ENCODE measurements at regions not wholly inside any gene's neighbourhood (a gene's known extent, or its start where the extent isn't known, plus 50 kb on each side); places are given as distances from the start of the nearest gene placed in this dataset.

GRCh38 chr13:111486331-111486730, 165.9 kb downstream of the TEX29 start:
- DNase-seq, result no peak
- no peaks in the 10 kb centered on the region for H3K4me1 ChIP-seq (ENCODE audit: control insufficient read depth, insufficient read depth, low read length)
- peaks cover 4% of the 10 kb centered on the region for H3K9me3 ChIP-seq (ENCODE audit: control insufficient read depth, low read depth, low read length)
- H3K36me3 ChIP-seq (ENCODE audit: control insufficient read depth, insufficient read depth, low read length), result no peaks in the 10 kb centered on the region
- H3K4me3 ChIP-seq (ENCODE audit: low read length), result no peak overlapping the region
- H3K27ac ChIP-seq (ENCODE audit: low read length), result no peak overlapping the region
- no peaks in the 10 kb centered on the region for H3K27me3 ChIP-seq (ENCODE audit: control insufficient read depth, insufficient read depth, low read length)
- no CpG with 5 or more reads among the region's 8 CpGs for WGBS (ENCODE audit: insufficient coverage, low lambda C conversion rate)

- H3K36me3 ChIP-seq (ENCODE audit: control insufficient read depth, insufficient read depth, low read length), result no peaks in the 10 kb centered on the region
- H3K27ac ChIP-seq (ENCODE audit: low read length), result no peak overlapping the region
- H3K9me3 ChIP-seq (ENCODE audit: control insufficient read depth, low read depth, low read length), result peaks cover 4% of the 10 kb centered on the region
- no peaks in the 10 kb centered on the region for H3K27me3 ChIP-seq (ENCODE audit: control insufficient read depth, insufficient read depth, low read length)
- WGBS (ENCODE audit: insufficient coverage, low lambda C conversion rate), result no CpG with 5 or more reads among the region's 6 CpGs
- no peak for DNase-seq
- H3K4me1 ChIP-seq (ENCODE audit: control insufficient read depth, insufficient read depth, low read length), result no peaks in the 10 kb centered on the region
- no peak overlapping the region for H3K4me3 ChIP-seq (ENCODE audit: low read length)
Observed at GRCh38 chr13:111486801-111487200, 166.4 kb downstream of the TEX29 start.

- no peaks in the 10 kb centered on the region for H3K4me1 ChIP-seq (ENCODE audit: control insufficient read depth, insufficient read depth, low read length)
- WGBS (ENCODE audit: insufficient coverage, low lambda C conversion rate), result 60% methylated on average over 1 of the region's 13 CpGs
- no peak for DNase-seq
Observed at GRCh38 chr13:111488486-111489132, 168.2 kb downstream of the TEX29 start.

GRCh38 chr13:111489301-111489700, 168.9 kb downstream of the TEX29 start:
- Histone ChIP-seq H3K4me3 (ENCODE audit: low read length) (no peak overlapping the region), H3K9me3 (ENCODE audit: control insufficient read depth, low read depth, low read length) (peaks cover 4% of the 10 kb centered on the region), H3K36me3 (ENCODE audit: control insufficient read depth, insufficient read depth, low read length) (no peaks in the 10 kb centered on the region), H3K27me3 (ENCODE audit: control insufficient read depth, insufficient read depth, low read length) (no peaks in the 10 kb centered on the region), H3K4me1 (ENCODE audit: control insufficient read depth, insufficient read depth, low read length) (no peaks in the 10 kb centered on the region), H3K27ac (ENCODE audit: low read length) (no peak overlapping the region)
- DNase-seq, result no peak
- WGBS (ENCODE audit: insufficient coverage, low lambda C conversion rate), result 100% methylated on average over 1 of the region's 8 CpGs

More at GRCh38 chr13:111488486-111489132, 168.2 kb downstream of the TEX29 start:
- H3K27ac ChIP-seq (ENCODE audit: low read length), result no peak overlapping the region
- H3K36me3 ChIP-seq (ENCODE audit: control insufficient read depth, insufficient read depth, low read length), result no peaks in the 10 kb centered on the region
- peaks cover 4% of the 10 kb centered on the region for H3K9me3 ChIP-seq (ENCODE audit: control insufficient read depth, low read depth, low read length)
- H3K27me3 ChIP-seq (ENCODE audit: control insufficient read depth, insufficient read depth, low read length), result no peaks in the 10 kb centered on the region
- H3K4me3 ChIP-seq (ENCODE audit: low read length), result no peak overlapping the region

- Histone ChIP-seq H3K27me3 (ENCODE audit: control insufficient read depth, insufficient read depth, low read length) (no peaks in the 10 kb centered on the region), H3K36me3 (ENCODE audit: control insufficient read depth, insufficient read depth, low read length) (no peaks in the 10 kb centered on the region), H3K9me3 (ENCODE audit: control insufficient read depth, low read depth, low read length) (peaks cover 4% of the 10 kb centered on the region), H3K4me1 (ENCODE audit: control insufficient read depth, insufficient read depth, low read length) (no peaks in the 10 kb centered on the region), H3K4me3 (ENCODE audit: low read length) (no peak overlapping the region), H3K27ac (ENCODE audit: low read length) (no peak overlapping the region)
- no CpG with 5 or more reads among the region's 6 CpGs for WGBS (ENCODE audit: insufficient coverage, low lambda C conversion rate)
- DNase-seq, result no peak
Observed at GRCh38 chr13:111490611-111491010, 170.2 kb downstream of the TEX29 start.

- H3K27me3 ChIP-seq (ENCODE audit: control insufficient read depth, insufficient read depth, low read length), result no peaks in the 10 kb centered on the region
- no peaks in the 10 kb centered on the region for H3K36me3 ChIP-seq (ENCODE audit: control insufficient read depth, insufficient read depth, low read length)
- WGBS (ENCODE audit: insufficient coverage, low lambda C conversion rate), result 100% methylated on average over 3 of the region's 11 CpGs
- no peak overlapping the region for H3K4me3 ChIP-seq (ENCODE audit: low read length)
- H3K9me3 ChIP-seq (ENCODE audit: control insufficient read depth, low read depth, low read length), result peaks cover 4% of the 10 kb centered on the region
- no peak overlapping the region for H3K27ac ChIP-seq (ENCODE audit: low read length)
- no peak for DNase-seq
- no peaks in the 10 kb centered on the region for H3K4me1 ChIP-seq (ENCODE audit: control insufficient read depth, insufficient read depth, low read length)
Observed at GRCh38 chr13:111491021-111491420, 170.6 kb downstream of the TEX29 start.

DNA sequence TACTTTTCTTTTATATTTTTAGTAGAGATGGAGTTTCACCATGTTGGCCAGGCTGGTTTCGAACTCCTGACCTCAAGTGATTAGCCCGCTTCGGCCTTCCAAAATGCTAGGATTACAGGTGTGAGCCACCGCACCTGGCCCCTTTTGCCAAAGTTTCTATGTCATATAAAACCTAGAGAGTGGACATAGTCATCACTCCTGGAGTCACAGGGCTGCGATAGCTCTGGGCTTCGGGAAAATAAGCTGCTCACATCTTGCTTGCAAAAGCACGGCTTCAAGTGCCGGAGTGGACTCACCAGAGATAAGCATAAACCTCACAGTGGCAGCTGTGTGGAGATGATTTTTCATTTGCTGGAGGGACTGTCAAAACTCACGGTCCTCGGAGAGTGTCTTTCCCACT, 171.2 kb downstream of the TEX29 start:
- no peaks in the 10 kb centered on the region for H3K27me3 ChIP-seq (ENCODE audit: control insufficient read depth, insufficient read depth, low read length)
- no peak overlapping the region for H3K27ac ChIP-seq (ENCODE audit: low read length)
- no peak overlapping the region for H3K4me3 ChIP-seq (ENCODE audit: low read length)
- no CpG with 5 or more reads among the region's 10 CpGs for WGBS (ENCODE audit: insufficient coverage, low lambda C conversion rate)
- no peaks in the 10 kb centered on the region for H3K9me3 ChIP-seq (ENCODE audit: control insufficient read depth, low read depth, low read length)
- no peaks in the 10 kb centered on the region for H3K4me1 ChIP-seq (ENCODE audit: control insufficient read depth, insufficient read depth, low read length)
- no peaks in the 10 kb centered on the region for H3K36me3 ChIP-seq (ENCODE audit: control insufficient read depth, insufficient read depth, low read length)
- no peak for DNase-seq

- no peak for DNase-seq
- WGBS (ENCODE audit: insufficient coverage, low lambda C conversion rate), result 60% methylated on average over 1 of the region's 18 CpGs
- Histone ChIP-seq H3K9me3 (ENCODE audit: control insufficient read depth, low read depth, low read length) (no peaks in the 10 kb centered on the region), H3K4me3 (ENCODE audit: low read length) (no peak overlapping the region), H3K27me3 (ENCODE audit: control insufficient read depth, insufficient read depth, low read length) (no peaks in the 10 kb centered on the region), H3K4me1 (ENCODE audit: control insufficient read depth, insufficient read depth, low read length) (no peaks in the 10 kb centered on the region), H3K36me3 (ENCODE audit: control insufficient read depth, insufficient read depth, low read length) (no peaks in the 10 kb centered on the region), H3K27ac (ENCODE audit: low read length) (no peak overlapping the region)
Observed at GRCh38 chr13:111492341-111492950, 172.0 kb downstream of the TEX29 start.

DNA sequence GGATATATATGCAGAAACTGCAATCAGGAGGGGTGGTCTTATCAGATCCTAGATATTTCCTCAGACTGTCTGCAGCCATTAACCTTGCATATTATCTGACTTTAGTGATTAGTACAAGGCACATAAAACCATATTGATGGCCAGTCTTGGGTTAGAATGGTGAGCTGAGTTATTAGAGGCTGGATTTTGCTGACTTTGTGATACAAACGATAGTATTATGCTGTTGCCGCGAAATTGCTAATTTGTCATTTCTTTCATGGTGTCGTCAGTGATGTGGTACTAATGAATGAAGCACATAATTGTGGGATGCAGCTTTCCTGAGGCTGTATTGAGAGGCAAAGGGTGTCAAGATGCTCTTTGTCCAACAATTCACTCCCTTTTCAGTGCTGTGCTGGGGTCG, 172.5 kb downstream of the TEX29 start:
- Histone ChIP-seq H3K4me1 (ENCODE audit: control insufficient read depth, insufficient read depth, low read length) (no peaks in the 10 kb centered on the region), H3K27me3 (ENCODE audit: control insufficient read depth, insufficient read depth, low read length) (no peaks in the 10 kb centered on the region), H3K27ac (ENCODE audit: low read length) (no peak overlapping the region), H3K4me3 (ENCODE audit: low read length) (no peak overlapping the region), H3K9me3 (ENCODE audit: control insufficient read depth, low read depth, low read length) (no peaks in the 10 kb centered on the region), H3K36me3 (ENCODE audit: control insufficient read depth, insufficient read depth, low read length) (no peaks in the 10 kb centered on the region)
- no peak for DNase-seq
- no CpG with 5 or more reads among the region's 5 CpGs for WGBS (ENCODE audit: insufficient coverage, low lambda C conversion rate)

- Histone ChIP-seq H3K9me3 (ENCODE audit: control insufficient read depth, low read depth, low read length) (no peaks in the 10 kb centered on the region), H3K36me3 (ENCODE audit: control insufficient read depth, insufficient read depth, low read length) (no peaks in the 10 kb centered on the region), H3K27me3 (ENCODE audit: control insufficient read depth, insufficient read depth, low read length) (no peaks in the 10 kb centered on the region), H3K4me1 (ENCODE audit: control insufficient read depth, insufficient read depth, low read length) (no peaks in the 10 kb centered on the region), H3K4me3 (ENCODE audit: low read length) (no peak overlapping the region), H3K27ac (ENCODE audit: low read length) (no peak overlapping the region)
- 100% methylated on average over 2 of the region's 6 CpGs for WGBS (ENCODE audit: insufficient coverage, low lambda C conversion rate)
- no peak for DNase-seq
Observed at GRCh38 chr13:111493468-111493867, 173.0 kb downstream of the TEX29 start.

DNA sequence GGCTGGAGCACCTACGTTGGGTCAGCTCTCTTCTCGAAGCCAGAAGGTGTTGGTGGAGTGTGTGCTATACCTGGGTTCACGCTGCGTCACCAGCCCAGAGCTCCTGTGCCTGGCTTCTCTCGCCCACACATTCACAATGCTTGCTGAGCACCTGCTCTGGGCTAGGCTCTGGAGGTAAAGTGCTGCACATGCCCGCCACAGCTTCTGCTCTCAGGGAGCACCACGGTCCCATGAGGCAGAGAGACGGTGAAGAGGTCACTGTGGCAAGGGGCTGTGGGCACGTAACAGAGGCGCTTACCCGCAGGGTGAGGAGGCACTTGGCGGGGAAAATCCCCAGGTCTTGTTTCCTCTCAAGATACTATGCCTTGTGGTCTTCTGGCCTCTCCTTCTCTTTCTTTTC, 174.2 kb downstream of the TEX29 start:
- no peaks in the 10 kb centered on the region for H3K36me3 ChIP-seq (ENCODE audit: control insufficient read depth, insufficient read depth, low read length)

More for the DNA sequence above, 174.2 kb downstream of the TEX29 start:
- no peak for DNase-seq
- H3K4me1 ChIP-seq (ENCODE audit: control insufficient read depth, insufficient read depth, low read length), result no peaks in the 10 kb centered on the region
- no peaks in the 10 kb centered on the region for H3K27me3 ChIP-seq (ENCODE audit: control insufficient read depth, insufficient read depth, low read length)
- H3K4me3 ChIP-seq (ENCODE audit: low read length), result no peak overlapping the region
- no CpG with 5 or more reads among the region's 12 CpGs for WGBS (ENCODE audit: insufficient coverage, low lambda C conversion rate)
- H3K27ac ChIP-seq (ENCODE audit: low read length), result no peak overlapping the region
- H3K9me3 ChIP-seq (ENCODE audit: control insufficient read depth, low read depth, low read length), result no peaks in the 10 kb centered on the region
